H9 (cell line): ENCODE measurements at regions not wholly inside any gene's neighbourhood (a gene's known extent, or its start where the extent isn't known, plus 50 kb on each side); places are given as distances from the start of the nearest gene placed in this dataset.

Source experiments
- DNase-seq: peaks from one replicate; pipeline ENCODE4 v3.0.0-alpha.2; 2017
- H2AFZ ChIP-seq: one replicate; pipeline ENCODE4 v1.6.1; 2013; ENCODE audit warnings: mild to moderate bottlenecking, low read length, control low read depth, moderate library complexity
- H2AK5ac ChIP-seq: 2 replicates; pipeline ENCODE4 v1.6.1; 2013; ENCODE audit warnings: low read length, control low read depth, mixed read lengths; ENCODE audit not compliant: insufficient read length
- H2BK120ac ChIP-seq: one replicate; pipeline ENCODE4 v1.6.1; 2013; ENCODE audit warnings: low read depth, mild to moderate bottlenecking, low read length, control low read depth, inconsistent platforms; ENCODE audit not compliant: poor library complexity, severe bottlenecking
- H2BK12ac ChIP-seq: 2 replicates; pipeline ENCODE4 v1.6.1; 2013; ENCODE audit warnings: low read length, control low read depth, mixed read lengths, low read depth; ENCODE audit not compliant: insufficient read length
- H2BK15ac ChIP-seq: 2 replicates; pipeline ENCODE4 v1.6.1; 2013; ENCODE audit warnings: low read depth, low read length, control low read depth
- H2BK20ac ChIP-seq: one replicate; pipeline ENCODE4 v1.6.1; 2013; ENCODE audit warnings: low read depth, mild to moderate bottlenecking, low read length, control low read depth, inconsistent platforms; ENCODE audit not compliant: poor library complexity, severe bottlenecking
- H2BK5ac ChIP-seq: 2 replicates; pipeline ENCODE4 v1.6.1; 2013; ENCODE audit warnings: low read length, control low read depth, mixed read lengths; ENCODE audit not compliant: insufficient read length
- H3K14ac ChIP-seq: 2 replicates; pipeline ENCODE4 v1.6.1; 2013; ENCODE audit warnings: low read length, control low read depth; ENCODE audit not compliant: insufficient read depth
- H3K18ac ChIP-seq: 2 replicates; pipeline ENCODE4 v1.6.1; 2013; ENCODE audit warnings: low read depth, mild to moderate bottlenecking, mixed read lengths, low read length, control low read depth; ENCODE audit not compliant: insufficient read length
- H3K23ac ChIP-seq: 2 replicates; pipeline ENCODE4 v1.6.1; 2013; ENCODE audit warnings: low read length, control low read depth, mixed read lengths, low read depth; ENCODE audit not compliant: insufficient read length
- H3K23me2 ChIP-seq: 2 replicates; pipeline ENCODE4 v1.6.1; 2013; ENCODE audit warnings: low read depth, mild to moderate bottlenecking, mixed read lengths, low read length, control low read depth; ENCODE audit not compliant: insufficient read length, poor library complexity, severe bottlenecking
- H3K27ac ChIP-seq: 2 replicates; pipeline ENCODE4 v1.5.1; 2013; ENCODE audit warnings: low read length, control low read depth, mixed read lengths, low read depth; ENCODE audit not compliant: insufficient read length
- H3K27me3 ChIP-seq: 2 replicates; pipeline ENCODE4 v1.6.1; 2013; ENCODE audit warnings: low read length, control low read depth, inconsistent platforms; ENCODE audit not compliant: insufficient read depth
- H3K4ac ChIP-seq: 2 replicates; pipeline ENCODE4 v1.6.1; 2013; ENCODE audit warnings: low read depth, mild to moderate bottlenecking, control low read depth, inconsistent platforms, low read length, moderate library complexity
- H3K4me1 ChIP-seq: 2 replicates; pipeline ENCODE4 v1.6.1; 2013; ENCODE audit warnings: low read length, control low read depth, inconsistent platforms; ENCODE audit not compliant: insufficient read depth
- H3K4me2 ChIP-seq: 2 replicates; pipeline ENCODE4 v1.6.1; 2013; ENCODE audit warnings: low read length, control low read depth, mixed read lengths; ENCODE audit not compliant: insufficient read length, insufficient read depth
- H3K56ac ChIP-seq: 2 replicates; pipeline ENCODE4 v1.6.1; 2013; ENCODE audit warnings: low read depth, mild to moderate bottlenecking, mixed read lengths, low read length, control low read depth; ENCODE audit not compliant: insufficient read length
- H3K79me1 ChIP-seq: 2 replicates; pipeline ENCODE4 v1.6.1; 2013; ENCODE audit warnings: low read depth, mild to moderate bottlenecking, moderate library complexity, low read length, control low read depth, inconsistent platforms; ENCODE audit not compliant: insufficient read depth, poor library complexity, severe bottlenecking
- H3K79me2 ChIP-seq: 2 replicates; pipeline ENCODE4 v1.6.1; 2013; ENCODE audit warnings: low read length, control low read depth, inconsistent platforms; ENCODE audit not compliant: insufficient read depth
- H3K9ac ChIP-seq: 2 replicates; pipeline ENCODE4 v1.6.1; 2013; ENCODE audit warnings: low read length, control low read depth, mixed read lengths; ENCODE audit not compliant: insufficient read length; ENCODE audit errors: extremely low read depth
- H3K9me3 ChIP-seq: one replicate; pipeline ENCODE4 v1.6.1; 2013; ENCODE audit warnings: low read depth, low read length, inconsistent platforms; ENCODE audit not compliant: control insufficient read depth
- H3T11ph ChIP-seq: one replicate; pipeline ENCODE4 v1.6.1; 2013; ENCODE audit warnings: mild to moderate bottlenecking, low read length, control low read depth, inconsistent platforms
- H4K20me1 ChIP-seq: one replicate; pipeline ENCODE4 v1.6.1; 2013; ENCODE audit not compliant: control insufficient read depth, insufficient read length, insufficient read depth
- H4K5ac ChIP-seq: 2 replicates; pipeline ENCODE4 v1.6.1; 2013; ENCODE audit warnings: low read depth, mild to moderate bottlenecking, mixed read lengths, low read length, control low read depth; ENCODE audit not compliant: insufficient read length
- H4K8ac ChIP-seq: replicated peaks from 2 replicates; pipeline ENCODE4 v1.6.1; 2013; ENCODE audit warnings: low read length, control low read depth, mixed read lengths, low read depth; ENCODE audit not compliant: insufficient read length
- H4K91ac ChIP-seq: 2 replicates; pipeline ENCODE4 v1.6.1; 2013; ENCODE audit warnings: low read depth, mild to moderate bottlenecking, moderate library complexity, mixed read lengths, low read length, control low read depth; ENCODE audit not compliant: insufficient read length
- H3K27ac Mint-ChIP-seq, 3 experiments: 2 replicates in 2 of 3; 3 replicates in 1 of 3; pipeline ENCODE4 v1.8.0; 2020 to 2021; ENCODE audit warnings: mixed read lengths in 3 of 3, mild to moderate bottlenecking in 1 of 3, moderate library complexity in 1 of 3
- H3K27me3 Mint-ChIP-seq: 2 replicates; pipeline ENCODE4 v1.8.0; 2021; ENCODE audit warnings: low read depth, mild to moderate bottlenecking, moderate library complexity, mixed read lengths
- H3K36me3 Mint-ChIP-seq, 3 experiments: 2 replicates in 2 of 3; 3 replicates in 1 of 3; pipeline ENCODE4 v1.8.0; 2020 to 2021; ENCODE audit warnings: low read depth in 3 of 3, mixed read lengths in 3 of 3; ENCODE audit not compliant: insufficient read depth in 1 of 3
- H3K4me1 Mint-ChIP-seq, 2 experiments: 2 replicates each; pipeline ENCODE4 v1.8.0; 2020; ENCODE audit warnings: mixed read lengths in 2 of 2
- H3K4me3 Mint-ChIP-seq, 2 experiments: 2 replicates in 1 of 2; 3 replicates in 1 of 2; pipeline ENCODE4 v1.8.0; 2020 to 2021; ENCODE audit warnings: mild to moderate bottlenecking in 2 of 2, mixed read lengths in 2 of 2, moderate library complexity in 1 of 2
- H3K9me3 Mint-ChIP-seq, 2 experiments: 2 replicates in 1 of 2; 3 replicates in 1 of 2; pipeline ENCODE4 v1.8.0; 2020; ENCODE audit warnings: mild to moderate bottlenecking in 2 of 2, mixed read lengths in 2 of 2, moderate library complexity in 1 of 2
- CTCF ChIP-seq: fragments of 200-600 bp; sonication (generic); conservative IDR thresholded peaks from 3 replicates; pipeline ENCODE4 v1.8.0; 2021; ENCODE audit warnings: antibody characterized with exemption, mild to moderate bottlenecking
- WGBS: extraction: QIAGEN DNeasy Blood & Tissue Kit; methylation state at CpG from one replicate; pipeline ENCODE4 v1.1.7; 2013; ENCODE audit warnings: missing lambda C conversion rate, low lambda C conversion rate, mixed read lengths; ENCODE audit not compliant: insufficient read length; ENCODE audit errors: extremely low coverage; 5-methylcytosine and 5-hydroxymethylcytosine counted together

GRCh38 chr1:110285316-110285715, 53.9 kb upstream of the RBM15 start:
- no peaks in the 10 kb centered on the region for H3K79me1 ChIP-seq
- no peaks in the 10 kb centered on the region for H3K4me1 ChIP-seq
- H3K27me3 ChIP-seq: no peaks in the 10 kb centered on the region
- H3K4ac ChIP-seq: no peak overlapping the region
- Mint-ChIP-seq H3K4me3 (no peak overlapping the region), H3K27ac (peak overlapping the region in 1 of 3 experiments; percentile 28; a peak in 1 of 7 replicates), H3K4me1 (peaks cover 0 to under 1% of the 10 kb centered on the region in 2 experiments; a peak in 1 of 4 replicates), H3K9me3 (no peaks in the 10 kb centered on the region), H3K36me3 (no peaks in the 10 kb centered on the region), H3K27me3 (peaks cover 1% of the 10 kb centered on the region; the same call in 1 of the 2 replicates)
- no peak overlapping the region for H4K5ac ChIP-seq
- no peaks in the 10 kb centered on the region for H3K23me2 ChIP-seq
- H4K20me1 ChIP-seq: no peaks in the 10 kb centered on the region
- no peak overlapping the region for H3T11ph ChIP-seq
- H3K23ac ChIP-seq: no peak overlapping the region
- H4K91ac ChIP-seq: no peak overlapping the region
- no CpG with 5 or more reads among the region's 4 CpGs for WGBS
- no peak for DNase-seq
- no peak overlapping the region for H3K18ac ChIP-seq
- no peak overlapping the region for H3K14ac ChIP-seq
- H2BK20ac ChIP-seq: no peak overlapping the region
- H3K79me2 ChIP-seq: no peaks in the 10 kb centered on the region
- no peak overlapping the region for H3K9ac ChIP-seq
- H2BK15ac ChIP-seq: no peak overlapping the region
- H3K4me2 ChIP-seq: no peak overlapping the region
- H2AFZ ChIP-seq: no peak overlapping the region
- H2BK12ac ChIP-seq: no peak overlapping the region
- H4K8ac ChIP-seq: no peak overlapping the region
- no peak overlapping the region for H2BK120ac ChIP-seq
- no peak overlapping the region for H3K27ac ChIP-seq
- no peak overlapping the region for H2AK5ac ChIP-seq
- H3K9me3 ChIP-seq: no peaks in the 10 kb centered on the region
- no peak for TF ChIP-seq CTCF
- no peak overlapping the region for H3K56ac ChIP-seq
- H2BK5ac ChIP-seq: no peak overlapping the region
